Ishikawa (cell line): ENCODE measurements at regions not wholly inside any gene's neighbourhood (a gene's known extent, or its start where the extent isn't known, plus 50 kb on each side); places are given as distances from the start of the nearest gene placed in this dataset.

Experiments
- CEBPB ChIP-seq: IDR thresholded peaks from 2 replicates; pipeline ENCODE4 v1.6.1; 2012
- CREB1 ChIP-seq: IDR thresholded peaks from 2 replicates; pipeline ENCODE4 v1.6.1; 2012; ENCODE audit warnings: low read depth
- EGR1 ChIP-seq: IDR thresholded peaks from 2 replicates; pipeline ENCODE4 v1.6.1; 2012
- EP300 ChIP-seq: IDR thresholded peaks from 2 replicates; pipeline ENCODE4 v1.6.1; 2012; ENCODE audit warnings: borderline replicate concordance
- FOXM1 ChIP-seq: IDR thresholded peaks from 2 replicates; pipeline ENCODE4 v1.6.1; 2012; ENCODE audit warnings: low read depth, borderline replicate concordance
- NFIC ChIP-seq: IDR thresholded peaks from 2 replicates; pipeline ENCODE4 v1.6.1; 2012
- RAD21 ChIP-seq: IDR thresholded peaks from 2 replicates; pipeline ENCODE4 v1.6.1; 2012; ENCODE audit warnings: low read depth
- TAF1 ChIP-seq: IDR thresholded peaks from 2 replicates; pipeline ENCODE4 v1.6.1; 2012; ENCODE audit warnings: low read depth, mild to moderate bottlenecking
- TCF12 ChIP-seq: IDR thresholded peaks from 2 replicates; pipeline ENCODE4 v1.6.1; 2012; ENCODE audit warnings: low read depth
- TEAD4 ChIP-seq: IDR thresholded peaks from 2 replicates; pipeline ENCODE4 v1.6.1; 2012
- USF1 ChIP-seq: IDR thresholded peaks from 2 replicates; pipeline ENCODE4 v1.6.1; 2012
- YY1 ChIP-seq: IDR thresholded peaks from 2 replicates; pipeline ENCODE4 v1.6.1; 2012; ENCODE audit warnings: low read depth
- ZBTB7A ChIP-seq: IDR thresholded peaks from 2 replicates; pipeline ENCODE4 v1.6.1; 2012; ENCODE audit warnings: low read depth
- TF ChIP-seq, protein P1 (sequence below): IDR thresholded peaks from 2 replicates; pipeline ENCODE4 v1.6.1; 2012
- TF ChIP-seq, protein P2 (sequence below): IDR thresholded peaks from 2 replicates; pipeline ENCODE4 v1.6.1; 2012; ENCODE audit warnings: low read depth, mild to moderate bottlenecking

DNA sequence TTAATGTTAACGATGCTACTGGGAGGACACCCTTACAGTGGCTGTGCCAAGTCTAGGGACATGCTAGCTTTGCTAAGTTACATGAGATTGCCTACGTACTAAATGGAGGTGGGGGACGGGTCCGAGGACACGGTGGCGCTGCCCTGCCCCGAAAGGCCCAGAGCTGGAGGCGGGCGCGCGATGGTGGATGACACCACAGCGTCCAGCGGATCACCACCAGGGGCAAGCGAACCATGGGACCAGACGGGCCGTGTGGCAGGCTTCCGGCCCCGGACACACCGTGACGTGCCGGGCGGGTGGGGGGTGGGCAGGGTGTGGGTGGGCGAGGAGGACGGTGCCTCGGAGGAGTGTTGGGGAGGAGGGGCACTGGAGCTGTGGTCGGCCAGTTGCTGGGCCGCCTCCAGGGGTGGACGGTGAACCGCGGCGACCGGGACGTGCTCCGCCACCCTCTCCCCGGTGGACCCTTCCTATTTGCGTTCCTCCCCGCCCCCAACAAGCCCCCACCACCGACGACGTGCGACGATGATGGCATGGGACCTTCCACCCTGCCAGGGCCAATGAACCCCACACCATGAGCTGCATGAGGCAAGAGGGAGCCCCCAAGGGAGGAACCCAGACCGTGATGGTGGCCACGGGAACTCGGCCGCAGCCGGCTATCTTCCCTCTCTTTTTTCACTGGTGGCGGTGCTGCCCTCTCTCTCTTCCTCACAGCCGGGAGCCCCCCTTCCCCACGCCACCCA lies 773.3 kb upstream of the DEFB115 start:
- no peak for TF ChIP-seq TEAD4

DNA sequence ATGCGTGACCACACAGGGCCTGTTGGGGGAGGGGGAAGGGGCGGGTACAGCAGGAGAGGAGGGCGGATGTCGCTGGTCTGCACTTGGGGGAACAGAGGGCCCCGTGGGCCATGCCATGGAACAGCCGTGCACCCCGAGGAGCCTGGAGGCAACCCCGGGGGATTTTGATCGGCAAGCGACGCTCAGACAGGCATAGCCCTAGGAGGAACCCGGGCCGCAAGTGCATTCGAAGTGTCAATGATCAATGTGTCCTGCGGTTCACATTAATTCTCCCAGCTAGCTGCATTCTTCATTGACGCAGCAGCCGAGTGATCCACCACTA lies 772.8 kb upstream of the DEFB115 start:
- TF ChIP-seq TAF1 (no peak), USF1 (no peak), RAD21 (no peak)
- TF ChIP-seq, protein P1, sequence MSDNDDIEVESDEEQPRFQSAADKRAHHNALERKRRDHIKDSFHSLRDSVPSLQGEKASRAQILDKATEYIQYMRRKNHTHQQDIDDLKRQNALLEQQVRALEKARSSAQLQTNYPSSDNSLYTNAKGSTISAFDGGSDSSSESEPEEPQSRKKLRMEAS, result no peak

- TF ChIP-seq CEBPB (no peak), EP300 (no peak), CREB1 (no peak), FOXM1 (no peak), TCF12 (no peak), TAF1 (no peak), NFIC (no peak), YY1 (no peak), RAD21 (no peak), TEAD4 (no peak), EGR1 (no peak), USF1 (no peak), ZBTB7A (no peak)
- TF ChIP-seq, protein P2, sequence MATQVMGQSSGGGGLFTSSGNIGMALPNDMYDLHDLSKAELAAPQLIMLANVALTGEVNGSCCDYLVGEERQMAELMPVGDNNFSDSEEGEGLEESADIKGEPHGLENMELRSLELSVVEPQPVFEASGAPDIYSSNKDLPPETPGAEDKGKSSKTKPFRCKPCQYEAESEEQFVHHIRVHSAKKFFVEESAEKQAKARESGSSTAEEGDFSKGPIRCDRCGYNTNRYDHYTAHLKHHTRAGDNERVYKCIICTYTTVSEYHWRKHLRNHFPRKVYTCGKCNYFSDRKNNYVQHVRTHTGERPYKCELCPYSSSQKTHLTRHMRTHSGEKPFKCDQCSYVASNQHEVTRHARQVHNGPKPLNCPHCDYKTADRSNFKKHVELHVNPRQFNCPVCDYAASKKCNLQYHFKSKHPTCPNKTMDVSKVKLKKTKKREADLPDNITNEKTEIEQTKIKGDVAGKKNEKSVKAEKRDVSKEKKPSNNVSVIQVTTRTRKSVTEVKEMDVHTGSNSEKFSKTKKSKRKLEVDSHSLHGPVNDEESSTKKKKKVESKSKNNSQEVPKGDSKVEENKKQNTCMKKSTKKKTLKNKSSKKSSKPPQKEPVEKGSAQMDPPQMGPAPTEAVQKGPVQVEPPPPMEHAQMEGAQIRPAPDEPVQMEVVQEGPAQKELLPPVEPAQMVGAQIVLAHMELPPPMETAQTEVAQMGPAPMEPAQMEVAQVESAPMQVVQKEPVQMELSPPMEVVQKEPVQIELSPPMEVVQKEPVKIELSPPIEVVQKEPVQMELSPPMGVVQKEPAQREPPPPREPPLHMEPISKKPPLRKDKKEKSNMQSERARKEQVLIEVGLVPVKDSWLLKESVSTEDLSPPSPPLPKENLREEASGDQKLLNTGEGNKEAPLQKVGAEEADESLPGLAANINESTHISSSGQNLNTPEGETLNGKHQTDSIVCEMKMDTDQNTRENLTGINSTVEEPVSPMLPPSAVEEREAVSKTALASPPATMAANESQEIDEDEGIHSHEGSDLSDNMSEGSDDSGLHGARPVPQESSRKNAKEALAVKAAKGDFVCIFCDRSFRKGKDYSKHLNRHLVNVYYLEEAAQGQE, result no peak
- TF ChIP-seq, protein P1, result no peak
Observed at GRCh38 chr20:30485331-30486102, 771.9 kb upstream of the DEFB115 start.

- TF ChIP-seq TEAD4 (no peak), ZBTB7A (no peak), FOXM1 (no peak), YY1 (no peak), USF1 (no peak), NFIC (no peak), CREB1 (no peak), TAF1 (no peak), CEBPB (no peak), EP300 (no peak), TCF12 (no peak), RAD21 (no peak), EGR1 (no peak)
- TF ChIP-seq, protein P1, result no peak
- TF ChIP-seq, protein P2, result no peak
Observed at GRCh38 chr20:30486103-30486478, 771.4 kb upstream of the DEFB115 start.

- TF ChIP-seq TAF1 (no peak), NFIC (no peak), RAD21 (no peak), EP300 (no peak)
- TF ChIP-seq, protein P1, result no peak
Observed at GRCh38 chr20:30487947-30488926, 769.2 kb upstream of the DEFB115 start.
